PC-3 (cell line): ENCODE measurements at regions not wholly inside any gene's neighbourhood (a gene's known extent, or its start where the extent isn't known, plus 50 kb on each side); places are given as distances from the start of the nearest gene placed in this dataset.

ENCODE experiments used
- EZH2 ChIP-seq: fragments of 300-600 bp; sonication (generic); IDR thresholded peaks from one replicate; pipeline ENCODE4 v1.6.1; 2017; ENCODE audit warnings: antibody characterized with exemption, mild to moderate bottlenecking, low read length; ENCODE audit not compliant: unreplicated experiment
- EZH2phosphoT487 ChIP-seq: fragments of 300-600 bp; sonication (generic); IDR thresholded peaks from 2 replicates; pipeline ENCODE4 v1.6.1; 2018; ENCODE audit warnings: mild to moderate bottlenecking, antibody characterized with exemption, low read length, borderline replicate concordance
- TF ChIP-seq, protein P1 (sequence below): fragments of 300-600 bp; sonication (generic); conservative IDR thresholded peaks from 2 replicates; pipeline ENCODE4 v1.5.1; 2017; ENCODE audit warnings: antibody characterized with exemption, low read depth, mild to moderate bottlenecking, low read length

- TF ChIP-seq, protein P1, sequence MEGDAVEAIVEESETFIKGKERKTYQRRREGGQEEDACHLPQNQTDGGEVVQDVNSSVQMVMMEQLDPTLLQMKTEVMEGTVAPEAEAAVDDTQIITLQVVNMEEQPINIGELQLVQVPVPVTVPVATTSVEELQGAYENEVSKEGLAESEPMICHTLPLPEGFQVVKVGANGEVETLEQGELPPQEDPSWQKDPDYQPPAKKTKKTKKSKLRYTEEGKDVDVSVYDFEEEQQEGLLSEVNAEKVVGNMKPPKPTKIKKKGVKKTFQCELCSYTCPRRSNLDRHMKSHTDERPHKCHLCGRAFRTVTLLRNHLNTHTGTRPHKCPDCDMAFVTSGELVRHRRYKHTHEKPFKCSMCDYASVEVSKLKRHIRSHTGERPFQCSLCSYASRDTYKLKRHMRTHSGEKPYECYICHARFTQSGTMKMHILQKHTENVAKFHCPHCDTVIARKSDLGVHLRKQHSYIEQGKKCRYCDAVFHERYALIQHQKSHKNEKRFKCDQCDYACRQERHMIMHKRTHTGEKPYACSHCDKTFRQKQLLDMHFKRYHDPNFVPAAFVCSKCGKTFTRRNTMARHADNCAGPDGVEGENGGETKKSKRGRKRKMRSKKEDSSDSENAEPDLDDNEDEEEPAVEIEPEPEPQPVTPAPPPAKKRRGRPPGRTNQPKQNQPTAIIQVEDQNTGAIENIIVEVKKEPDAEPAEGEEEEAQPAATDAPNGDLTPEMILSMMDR: no peak
- TF ChIP-seq EZH2 (no peak), EZH2phosphoT487 (no peak)
Observed at GRCh38 chr2:12552092-12552491, 164.6 kb upstream of the TRIB2 start.
